ENCODE measurements at regions not wholly inside any gene's neighbourhood (a gene's known extent, or its start where the extent isn't known, plus 50 kb on each side); places are given as distances from the start of the nearest gene placed in this dataset. TPM values are rescaled to one million over a fixed set of nuclear protein-coding genes. Genes with fewer than 3 reads are reported as not detected.

GRCh38 chr12:41624571-41624970 lies 436.5 kb downstream of the PDZRN4 start:
- CTCF ChIA-PET: no interaction called here
- POLR2A ChIA-PET: no interaction called here

More at GRCh38 chr12:41624571-41624970, 436.5 kb downstream of the PDZRN4 start:
- Histone ChIP-seq H3K27me3 (ENCODE audit: control insufficient read depth, insufficient read depth, low read length) (no peaks in the 10 kb centered on the region), H3K36me3 (ENCODE audit: control insufficient read depth, insufficient read depth, low read length) (no peaks in the 10 kb centered on the region), H3K4me3 (ENCODE audit: low read depth, low read length) (no peak overlapping the region)
- TF ChIP-seq, protein P1, sequence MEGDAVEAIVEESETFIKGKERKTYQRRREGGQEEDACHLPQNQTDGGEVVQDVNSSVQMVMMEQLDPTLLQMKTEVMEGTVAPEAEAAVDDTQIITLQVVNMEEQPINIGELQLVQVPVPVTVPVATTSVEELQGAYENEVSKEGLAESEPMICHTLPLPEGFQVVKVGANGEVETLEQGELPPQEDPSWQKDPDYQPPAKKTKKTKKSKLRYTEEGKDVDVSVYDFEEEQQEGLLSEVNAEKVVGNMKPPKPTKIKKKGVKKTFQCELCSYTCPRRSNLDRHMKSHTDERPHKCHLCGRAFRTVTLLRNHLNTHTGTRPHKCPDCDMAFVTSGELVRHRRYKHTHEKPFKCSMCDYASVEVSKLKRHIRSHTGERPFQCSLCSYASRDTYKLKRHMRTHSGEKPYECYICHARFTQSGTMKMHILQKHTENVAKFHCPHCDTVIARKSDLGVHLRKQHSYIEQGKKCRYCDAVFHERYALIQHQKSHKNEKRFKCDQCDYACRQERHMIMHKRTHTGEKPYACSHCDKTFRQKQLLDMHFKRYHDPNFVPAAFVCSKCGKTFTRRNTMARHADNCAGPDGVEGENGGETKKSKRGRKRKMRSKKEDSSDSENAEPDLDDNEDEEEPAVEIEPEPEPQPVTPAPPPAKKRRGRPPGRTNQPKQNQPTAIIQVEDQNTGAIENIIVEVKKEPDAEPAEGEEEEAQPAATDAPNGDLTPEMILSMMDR (IDR thresholded peaks at IDR 0.05; ENCODE audit: insufficient read depth, low read depth, low read length): no peak
- no peak for DNase-seq (ENCODE audit: low read depth)

Small RNAs in the stretch of these regions (small RNA-seq; reads per million reads assigned to genes)
- not detected for gene RNA5SP360 (ENCODE audit: insufficient read length, low read depth, low replicate concordance)
